HCT116 (cell line): ENCODE measurements at regions not wholly inside any gene's neighbourhood (a gene's known extent, or its start where the extent isn't known, plus 50 kb on each side); places are given as distances from the start of the nearest gene placed in this dataset.

Source experiments
- ATAC-seq: fragments of 200-7000 bp; cut with Tn5 transposase; 2 replicates; pipeline ENCODE4 v1.9.1; 2020; ENCODE audit warnings: mild to moderate bottlenecking, moderate library complexity
- BruUV-seq: library from RNA; stranded (reverse); fragments of 400-500 nt; replicated peaks from 2 replicates; lab custom pipeline; 2021; lab: Mats Ljungman, UMichigan
- CTCF ChIA-PET: fragments of 300-600 bp; sonication (Branson Sonifier 250); formaldehyde crosslinking; loops from one replicate; lab custom pipeline; 2021; ENCODE audit warnings: antibody characterized with exemption; lab: Charles Lee
- POLR2A ChIA-PET: fragments of 300-600, 350-600 bp; sonication (Branson Sonifier 250); formaldehyde crosslinking; loops from one replicate; lab custom pipeline; 2021; ENCODE audit warnings: antibody characterized with exemption; lab: Charles Lee
- RAD21 ChIA-PET, 2 experiments: fragments of 300-600 bp; sonication (Branson Sonifier 250); formaldehyde crosslinking; loops; one replicate each; lab custom pipeline; 2023; ENCODE audit warnings: low total read pairs in 2 of 2; ENCODE audit not compliant: uncharacterized antibody in 2 of 2, unreplicated experiment in 2 of 2, low non-redundant PET in 1 of 2; lab: Charles Lee
- DNase-seq: peaks from one replicate; pipeline ENCODE4 v3.0.0-alpha.2; 2010; ENCODE audit warnings: low read depth, low spot score
- H2AFZ ChIP-seq: fragments of 200-600 bp; shearing (Covaris generic), sonication (generic); 2 replicates; pipeline ENCODE4 v1.6.1; 2017; ENCODE audit warnings: low read depth, mixed run types, mixed read lengths, antibody characterized with exemption, low read length; ENCODE audit not compliant: poor library complexity, severe bottlenecking
- H3K27ac ChIP-seq: 2 replicates; pipeline ENCODE4 v1.5.1; 2012; ENCODE audit warnings: low read depth, low read length
- H3K27me3 ChIP-seq: fragments of 200-600 bp; sonication (generic); 2 replicates; pipeline ENCODE4 v1.6.1; 2016; ENCODE audit warnings: mixed run types, low read length, mixed read lengths; ENCODE audit not compliant: insufficient read depth
- H3K36me3 ChIP-seq, 2 experiments: fragments of 200-500 bp in 1 of 2; fragments of 200-600 bp in 1 of 2; sonication (Bioruptor generic) in 1 of 2; sonication (generic) in 1 of 2; 2 replicates each; pipeline versions ENCODE4 v1.5.1 to v1.6.1; 2014 to 2016; ENCODE audit warnings: low read length in 2 of 2, inconsistent platforms in 1 of 2, mixed read lengths in 1 of 2, mixed run types in 1 of 2; ENCODE audit not compliant: insufficient read depth in 2 of 2, control insufficient read depth in 1 of 2
- H3K4me1 ChIP-seq, 2 experiments: fragments of 200-600 bp in 1 of 2; sonication (generic) in 1 of 2; 2 replicates each; pipeline versions ENCODE4 v1.5.1 to v1.6.1; 2012 to 2017; ENCODE audit warnings: low read length in 2 of 2, inconsistent platforms in 1 of 2, mild to moderate bottlenecking in 1 of 2, mixed read lengths in 1 of 2, mixed run types in 1 of 2, moderate library complexity in 1 of 2; ENCODE audit not compliant: insufficient read depth in 2 of 2, control insufficient read depth in 1 of 2
- H3K4me2 ChIP-seq: fragments of 200-600 bp; sonication (generic); 2 replicates; pipeline ENCODE4 v1.6.1; 2017; ENCODE audit warnings: mixed run types, low read length, mixed read lengths
- H3K4me3 ChIP-seq, 2 experiments: fragments of 200-600 bp in 1 of 2; sonication (generic) in 1 of 2; replicated peaks in 1 of 2; 2 replicates each; pipeline ENCODE4 v1.5.1; 2011 to 2016; ENCODE audit warnings: low read length in 2 of 2, control low read depth in 1 of 2, low read depth in 1 of 2, mild to moderate bottlenecking in 1 of 2, mixed read lengths in 1 of 2, mixed run types in 1 of 2
- H3K79me2 ChIP-seq: fragments of 200-600 bp; sonication (generic); 2 replicates; pipeline ENCODE4 v1.6.1; 2017; ENCODE audit warnings: mild to moderate bottlenecking, mixed run types, low read length, moderate library complexity, mixed read lengths; ENCODE audit not compliant: insufficient read depth
- H3K9ac ChIP-seq: fragments of 200-600 bp; sonication (generic); 2 replicates; pipeline ENCODE4 v1.6.1; 2016; ENCODE audit warnings: low read length, mixed read lengths
- H3K9me2 ChIP-seq: fragments of 200-600 bp; sonication (generic), shearing (Covaris generic); 2 replicates; pipeline ENCODE4 v1.6.1; 2017; ENCODE audit warnings: mixed run types, mild to moderate bottlenecking, moderate library complexity; ENCODE audit not compliant: insufficient read depth
- H3K9me3 ChIP-seq, 2 experiments: fragments of 200-500 bp in 1 of 2; fragments of 200-600 bp in 1 of 2; sonication (Bioruptor generic) in 1 of 2; sonication (generic) in 1 of 2; 2 replicates each; pipeline ENCODE4 v1.6.1; 2014 to 2017; ENCODE audit warnings: low read length in 2 of 2, mixed read lengths in 2 of 2, inconsistent platforms in 1 of 2, low read depth in 1 of 2, mild to moderate bottlenecking in 1 of 2, mixed run types in 1 of 2, moderate library complexity in 1 of 2; ENCODE audit not compliant: control insufficient read depth in 1 of 2, insufficient read depth in 1 of 2
- H4K20me1 ChIP-seq: fragments of 200-600 bp; sonication (generic), shearing (Covaris generic); 2 replicates; pipeline ENCODE4 v1.6.1; 2017; ENCODE audit warnings: mixed run types, mild to moderate bottlenecking, moderate library complexity; ENCODE audit not compliant: insufficient read depth
- ATF3 ChIP-seq: IDR thresholded peaks from 2 replicates; pipeline ENCODE4 v1.6.1; 2012
- CBX3 ChIP-seq: IDR thresholded peaks from 2 replicates; pipeline ENCODE4 v1.6.1; 2012; ENCODE audit warnings: low read depth
- CEBPB ChIP-seq: IDR thresholded peaks from 2 replicates; pipeline ENCODE4 v1.6.1; 2012; ENCODE audit warnings: low read depth
- EGR1 ChIP-seq: IDR thresholded peaks from 2 replicates; pipeline ENCODE4 v1.6.1; 2012; ENCODE audit warnings: low read depth
- ELF1 ChIP-seq: IDR thresholded peaks from 2 replicates; pipeline ENCODE4 v1.6.1; 2012; ENCODE audit warnings: low read depth, borderline replicate concordance
- EZH2phosphoT487 ChIP-seq: fragments of 200-600 bp; IDR thresholded peaks from 2 replicates; pipeline ENCODE4 v1.6.1; 2018; ENCODE audit warnings: antibody characterized with exemption, borderline replicate concordance
- FOSL1 ChIP-seq: IDR thresholded peaks from 2 replicates; pipeline ENCODE4 v1.6.1; 2012; ENCODE audit warnings: low read depth
- JUND ChIP-seq: IDR thresholded peaks from 2 replicates; pipeline ENCODE4 v1.6.1; 2012
- MAX ChIP-seq: IDR thresholded peaks from 2 replicates; pipeline ENCODE4 v1.6.1; 2012
- POLR2A ChIP-seq: IDR thresholded peaks from 2 replicates; pipeline ENCODE4 v1.7.0; 2011; ENCODE audit warnings: borderline replicate concordance; ENCODE audit not compliant: insufficient read depth, insufficient read length; ENCODE audit errors: extremely low read depth
- POLR2AphosphoS5 ChIP-seq: IDR thresholded peaks from 2 replicates; pipeline ENCODE4 v1.6.1; 2011; ENCODE audit warnings: mild to moderate bottlenecking, low read depth, low read length, moderate library complexity
- REST ChIP-seq: IDR thresholded peaks from 2 replicates; pipeline ENCODE4 v1.6.1; 2012; ENCODE audit warnings: low read depth
- SIN3A ChIP-seq: IDR thresholded peaks from 2 replicates; pipeline ENCODE4 v1.6.1; 2012; ENCODE audit warnings: low read depth
- SP1 ChIP-seq: IDR thresholded peaks from 2 replicates; pipeline ENCODE4 v1.6.1; 2012; ENCODE audit warnings: low read depth
- SRF ChIP-seq: IDR thresholded peaks from 2 replicates; pipeline ENCODE4 v1.6.1; 2012; ENCODE audit warnings: low read depth
- TCF7L2 ChIP-seq: IDR thresholded peaks from 2 replicates; pipeline ENCODE4 v1.7.0; 2011; ENCODE audit warnings: borderline replicate concordance, inconsistent platforms; ENCODE audit not compliant: insufficient read depth, insufficient read length; ENCODE audit errors: extremely low read depth
- YY1 ChIP-seq: IDR thresholded peaks from 2 replicates; pipeline ENCODE4 v1.6.1; 2011; ENCODE audit warnings: low read length, low read depth, moderate library complexity, mild to moderate bottlenecking; ENCODE audit not compliant: insufficient replicate concordance; ENCODE audit errors: extremely low read depth
- ZBTB33 ChIP-seq: IDR thresholded peaks from 2 replicates; pipeline ENCODE4 v1.6.1; 2011; ENCODE audit warnings: mild to moderate bottlenecking, low read length, moderate library complexity; ENCODE audit not compliant: insufficient replicate concordance; ENCODE audit errors: extremely low read depth
- ZFX ChIP-seq: fragments of 450-650 bp; IDR thresholded peaks from 2 replicates; pipeline ENCODE4 v1.6.1; 2017
- ZNF274 ChIP-seq: fragments of 200-500 bp; sonication (Bioruptor generic); IDR thresholded peaks from 2 replicates; pipeline ENCODE4 v1.6.1; 2014; ENCODE audit warnings: mild to moderate bottlenecking, low read depth, low read length, inconsistent platforms
- intact Hi-C: fragments of 100-400 bp; cut with micrococcal nuclease; formaldehyde crosslinking; loops from 2 replicates; pipeline ENCODE4 v1.10.0; 2022

- TF ChIP-seq POLR2A: no peak
- no peak for TF ChIP-seq ZBTB33
- no peak for TF ChIP-seq SP1
- no peak for TF ChIP-seq POLR2AphosphoS5
- TF ChIP-seq MAX: no peak
- no peak for TF ChIP-seq CBX3
- TF ChIP-seq SRF: no peak
- TF ChIP-seq SIN3A: no peak
- no peak for TF ChIP-seq REST
- TF ChIP-seq ELF1: no peak
- no peak for TF ChIP-seq EZH2phosphoT487
- TF ChIP-seq ZFX: no peak
- no peak for TF ChIP-seq TCF7L2
- TF ChIP-seq CEBPB: no peak
- no peak for TF ChIP-seq YY1
- TF ChIP-seq FOSL1: no peak
- TF ChIP-seq EGR1: no peak
- no peak for TF ChIP-seq JUND
- no peak for TF ChIP-seq ATF3
- TF ChIP-seq ZNF274: no peak
- ChIA-PET POLR2A (no interaction called here), RAD21 (no interaction called here), CTCF (no interaction called here)
- H3K9me2 ChIP-seq: no peaks in the 10 kb centered on the region
- H4K20me1 ChIP-seq: no peaks in the 10 kb centered on the region
- H3K4me2 ChIP-seq: no peak overlapping the region
- H3K79me2 ChIP-seq: no peaks in the 10 kb centered on the region
- peaks cover 3 to 18% of the 10 kb centered on the region in 2 experiments; a peak in 2 of 4 replicates for H3K4me1 ChIP-seq
- intact Hi-C loops: no loop called here
- H3K4me3 ChIP-seq: no peak overlapping the region
- H3K27me3 ChIP-seq: no peaks in the 10 kb centered on the region
- DNase-seq (no peak), ATAC-seq (no peak)
- BruUV-seq: no TSS peak
- no peaks in the 10 kb centered on the region for H3K36me3 ChIP-seq
- peak overlapping the region; percentile 64 for H2AFZ ChIP-seq
- H3K9me3 ChIP-seq: no peaks in the 10 kb centered on the region
- no peak overlapping the region for H3K27ac ChIP-seq
- no peak overlapping the region for H3K9ac ChIP-seq
Observed at GRCh38 chr12:89760783-89761182, 52.1 kb upstream of the ATP2B1 start.
